OCI-LY1 (cell line): ENCODE measurements at regions not wholly inside any gene's neighbourhood (a gene's known extent, or its start where the extent isn't known, plus 50 kb on each side); places are given as distances from the start of the nearest gene placed in this dataset.

Experiments
- CTCF ChIP-seq: fragments of 200-600 bp; sonication (generic), shearing (Covaris generic); IDR thresholded peaks from 2 replicates; pipeline ENCODE4 v1.5.1; 2017; ENCODE audit warnings: mild to moderate bottlenecking, antibody characterized with exemption, low read length, moderate library complexity, mixed read lengths
- EZH2 ChIP-seq: fragments of 200-600 bp; sonication (generic), shearing (Covaris generic); IDR thresholded peaks from 2 replicates; pipeline ENCODE4 v1.8.0; 2017; ENCODE audit warnings: borderline replicate concordance, mixed run types, mild to moderate bottlenecking, antibody characterized with exemption, low read length, moderate library complexity, mixed read lengths

- TF ChIP-seq EZH2 = no peak
- TF ChIP-seq CTCF = no peak
Observed at GRCh38 chr11:62017878-62018655, 50.6 kb upstream of the FTH1 start.
